ENCODE measurements at regions not wholly inside any gene's neighbourhood (a gene's known extent, or its start where the extent isn't known, plus 50 kb on each side); places are given as distances from the start of the nearest gene placed in this dataset.

DNA sequence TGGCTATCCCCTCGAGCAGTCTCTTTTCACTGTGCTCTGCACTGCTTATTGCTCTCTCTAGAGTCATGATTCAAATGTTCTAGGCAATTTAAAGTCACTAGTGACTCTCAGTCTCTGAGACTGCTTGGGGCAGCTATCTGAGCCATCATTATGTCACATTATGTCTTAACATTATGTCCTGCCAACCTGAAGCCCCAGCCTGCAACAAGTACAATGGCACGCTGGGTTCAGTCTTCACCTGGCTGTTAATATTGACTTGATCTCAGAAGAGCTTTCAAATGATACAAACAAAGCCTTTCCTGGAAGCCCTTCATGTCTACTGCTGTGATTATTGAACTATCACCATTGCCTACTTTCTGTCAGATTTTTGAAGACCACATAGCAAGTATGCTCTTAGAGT is 128.1 kb upstream of the GRM7 start:
- intact Hi-C loops (cut with micrococcal nuclease; ENCODE audit: unreplicated experiment), result no loop called here
- peaks cover 83% of the 10 kb centered on the region for H3K9me3 ChIP-seq (ENCODE audit: low read length)
- H3K79me2 ChIP-seq (ENCODE audit: insufficient read depth, low read length), result no peaks in the 10 kb centered on the region
- no peaks in the 10 kb centered on the region for H3K36me3 ChIP-seq (replicated peaks in 1 of 2; ENCODE audit: control insufficient read depth in 1 of 2, insufficient read depth in 2 of 2, low read length in 2 of 2)
- H3K9ac ChIP-seq (ENCODE audit: insufficient read depth, low read depth, low read length), result no peak overlapping the region
- H3K27ac ChIP-seq (ENCODE audit: extremely low read length, insufficient read depth, low read length), result no peak overlapping the region
- in situ Hi-C loops (cut with HindIII; ENCODE audit: extremely low pct_ligation_motif_present, low pct_unique_long_range_greater_than_20kb), result no loop called here
- no peak overlapping the region for H2AFZ ChIP-seq (ENCODE audit: low read length)
- FAIRE-seq, result no peak
- CTCF ChIA-PET (ENCODE audit: low intra/inter-chr PET ratio, low total read pairs), result no interaction called here
- DNase-seq (ENCODE audit: low spot score), result no peak
- H3K27me3 ChIP-seq (ENCODE audit: control insufficient read depth in 1 of 2, insufficient read depth in 2 of 2, low read length in 2 of 2), result no peaks in the 10 kb centered on the region
- BruUV-seq (replicated peaks), result no TSS peak
- no peak overlapping the region for H3K4me2 ChIP-seq (ENCODE audit: low read depth, low read length)
- WGBS (ENCODE audit: low lambda C conversion rate), result 0% methylated on average over 2 of the region's 2 CpGs
- POLR2A ChIA-PET, result no interaction called here
- H3K4me3 ChIP-seq (replicated peaks in 1 of 3; ENCODE audit: insufficient read depth in 1 of 3, low read depth in 2 of 3, low read length in 3 of 3), result no peak overlapping the region
- no peak for ATAC-seq
- no peaks in the 10 kb centered on the region for H3K4me1 ChIP-seq (ENCODE audit: insufficient read depth, low read length)
- no peaks in the 10 kb centered on the region for H4K20me1 ChIP-seq (ENCODE audit: insufficient read depth, low read length)
- no peak for TF ChIP-seq SUZ12 (IDR thresholded peaks at IDR 0.05; ENCODE audit: low read depth, low read length)
- TF ChIP-seq ZBTB42 (CRISPR knock-in tag; IDR thresholded peaks at IDR 0.05), result no peak
- TF ChIP-seq KAT8 (CRISPR knock-in tag; IDR thresholded peaks at IDR 0.05), result no peak
- no peak for TF ChIP-seq AHR (CRISPR knock-in tag; IDR thresholded peaks at IDR 0.05)
- no peak for TF ChIP-seq ZNF766 (CRISPR knock-in tag; IDR thresholded peaks at IDR 0.05; ENCODE audit: borderline replicate concordance)
- TF ChIP-seq PCBP2 (optimal IDR thresholded peaks at IDR 0.05; ENCODE audit: low read depth, low read length, poor library complexity, severe bottlenecking), result no peak
- TF ChIP-seq CBX1 (IDR thresholded peaks at IDR 0.05; ENCODE audit: low read depth), result no peak
- no peak for TF ChIP-seq SALL2 (CRISPR knock-in tag; IDR thresholded peaks at IDR 0.05)
- no peak for TF ChIP-seq ZFX (CRISPR knock-in tag; IDR thresholded peaks at IDR 0.05; ENCODE audit: low read depth)
- TF ChIP-seq ZNF124 (CRISPR knock-in tag; IDR thresholded peaks at IDR 0.05), result no peak
- no peak for TF ChIP-seq KDM5B (CRISPR knock-in tag; IDR thresholded peaks at IDR 0.05; ENCODE audit: borderline replicate concordance)
- TF ChIP-seq ZC3H4 (CRISPR knock-in tag; IDR thresholded peaks at IDR 0.05; ENCODE audit: borderline replicate concordance), result no peak
